ENCODE measurements at regions not wholly inside any gene's neighbourhood (a gene's known extent, or its start where the extent isn't known, plus 50 kb on each side); places are given as distances from the start of the nearest gene placed in this dataset.

GRCh38 chr10:78771808-78772455, 296.8 kb upstream of the ZMIZ1 start:
- Histone ChIP-seq H3K79me1 (ENCODE audit: low read length) (no peaks in the 10 kb centered on the region), H3K4me1 (ENCODE audit: control insufficient read depth, low read depth, low read length) (no peaks in the 10 kb centered on the region), H3K23ac (ENCODE audit: low read length) (no peak overlapping the region), H4K8ac (ENCODE audit: low read depth, low read length) (no peak overlapping the region), H3K4me3 (ENCODE audit: low read length) (no peak overlapping the region), H2AK5ac (ENCODE audit: low read length) (no peak overlapping the region), H2BK15ac (replicated peaks; ENCODE audit: low read depth) (no peak overlapping the region), H4K5ac (ENCODE audit: low read length) (no peak overlapping the region), H3K56ac (ENCODE audit: low read length) (no peak overlapping the region), H2BK120ac (ENCODE audit: low read depth, low read length) (no peak overlapping the region), H3K27ac (ENCODE audit: low read depth, low read length) (no peak overlapping the region), H3K79me2 (ENCODE audit: control insufficient read depth, insufficient read depth, low read length) (no peaks in the 10 kb centered on the region), H3K9ac (ENCODE audit: low read length) (no peak overlapping the region), H3K4me2 (ENCODE audit: low read length) (no peak overlapping the region), H2BK5ac (ENCODE audit: low read length) (no peak overlapping the region), H3K4ac (ENCODE audit: low read depth, low read length) (no peak overlapping the region), H3K36me3 (ENCODE audit: control insufficient read depth, insufficient read depth, low read length) (no peaks in the 10 kb centered on the region), H3K18ac (ENCODE audit: low read length) (no peak overlapping the region), H3K27me3 (ENCODE audit: insufficient read depth, low read length, poor library complexity) (no peaks in the 10 kb centered on the region)
- no CpG with 5 or more reads among the region's 7 CpGs for WGBS (ENCODE audit: extremely low coverage, insufficient coverage, low lambda C conversion rate)
- no peak for DNase-seq

GRCh38 chr10:78772486-78772885, 296.3 kb upstream of the ZMIZ1 start:
- Histone ChIP-seq H3K4me1 (ENCODE audit: control insufficient read depth, low read depth, low read length) (no peaks in the 10 kb centered on the region), H3K36me3 (ENCODE audit: control insufficient read depth, insufficient read depth, low read length) (no peaks in the 10 kb centered on the region), H3K9ac (ENCODE audit: low read length) (no peak overlapping the region), H3K27me3 (ENCODE audit: insufficient read depth, low read length, poor library complexity) (no peaks in the 10 kb centered on the region), H2AK5ac (ENCODE audit: low read length) (no peak overlapping the region), H3K27ac (ENCODE audit: low read depth, low read length) (no peak overlapping the region), H3K4me3 (ENCODE audit: low read length) (no peak overlapping the region), H2BK15ac (replicated peaks; ENCODE audit: low read depth) (no peak overlapping the region), H3K79me1 (ENCODE audit: low read length) (no peaks in the 10 kb centered on the region), H4K5ac (ENCODE audit: low read length) (no peak overlapping the region), H3K56ac (ENCODE audit: low read length) (no peak overlapping the region), H3K4ac (ENCODE audit: low read depth, low read length) (no peak overlapping the region), H3K23ac (ENCODE audit: low read length) (no peak overlapping the region), H2BK5ac (ENCODE audit: low read length) (no peak overlapping the region), H3K79me2 (ENCODE audit: control insufficient read depth, insufficient read depth, low read length) (no peaks in the 10 kb centered on the region), H3K4me2 (ENCODE audit: low read length) (no peak overlapping the region), H3K18ac (ENCODE audit: low read length) (no peak overlapping the region), H2BK120ac (ENCODE audit: low read depth, low read length) (no peak overlapping the region), H4K8ac (ENCODE audit: low read depth, low read length) (no peak overlapping the region)
- DNase-seq, result no peak
- no CpG with 5 or more reads among the region's 8 CpGs for WGBS (ENCODE audit: extremely low coverage, insufficient coverage, low lambda C conversion rate)

DNA sequence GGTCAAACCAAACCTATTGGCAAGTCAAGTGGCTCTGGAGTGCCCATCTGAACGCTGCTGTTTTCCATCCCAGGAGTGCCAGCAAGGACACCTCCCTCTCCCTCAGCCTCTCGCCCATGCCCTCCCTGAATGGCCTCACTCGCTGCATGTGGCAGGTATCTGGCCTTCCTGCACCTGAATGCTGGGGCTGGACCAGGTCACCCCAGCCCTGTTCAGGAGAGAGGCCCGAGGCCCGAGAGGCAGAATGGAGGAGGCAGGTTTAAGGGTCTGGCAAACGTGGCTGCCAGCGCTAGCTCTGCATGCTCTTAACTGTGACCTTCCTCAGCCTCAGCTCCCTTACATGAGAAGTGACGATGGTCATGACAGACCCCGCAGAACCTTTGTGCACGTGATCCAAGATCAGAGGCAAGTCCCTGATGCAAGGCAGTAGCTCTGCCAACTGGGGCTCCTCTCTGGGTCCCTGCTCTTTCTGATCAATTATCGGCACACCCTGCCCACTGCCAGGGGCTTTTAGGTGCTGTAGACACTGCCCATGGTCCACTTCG, 295.7 kb upstream of the ZMIZ1 start:
- no CpG with 5 or more reads among the region's 12 CpGs for WGBS (ENCODE audit: extremely low coverage, insufficient coverage, low lambda C conversion rate)
- no peaks in the 10 kb centered on the region for H3K79me1 ChIP-seq (ENCODE audit: low read length)
- H3K27ac ChIP-seq (ENCODE audit: low read depth, low read length), result no peak overlapping the region
- H3K23ac ChIP-seq (ENCODE audit: low read length), result no peak overlapping the region
- H3K4me2 ChIP-seq (ENCODE audit: low read length), result no peak overlapping the region
- H3K4me3 ChIP-seq (ENCODE audit: low read length), result no peak overlapping the region
- DNase-seq, result no peak
- no peak overlapping the region for H3K56ac ChIP-seq (ENCODE audit: low read length)
- H4K5ac ChIP-seq (ENCODE audit: low read length), result no peak overlapping the region
- H3K4ac ChIP-seq (ENCODE audit: low read depth, low read length), result no peak overlapping the region
- H2BK15ac ChIP-seq (replicated peaks; ENCODE audit: low read depth), result no peak overlapping the region
- no peak overlapping the region for H2BK5ac ChIP-seq (ENCODE audit: low read length)
- H3K4me1 ChIP-seq (ENCODE audit: control insufficient read depth, low read depth, low read length), result no peaks in the 10 kb centered on the region
- H2AK5ac ChIP-seq (ENCODE audit: low read length), result no peak overlapping the region
- H3K79me2 ChIP-seq (ENCODE audit: control insufficient read depth, insufficient read depth, low read length), result no peaks in the 10 kb centered on the region
- H3K27me3 ChIP-seq (ENCODE audit: insufficient read depth, low read length, poor library complexity), result no peaks in the 10 kb centered on the region
- no peak overlapping the region for H3K18ac ChIP-seq (ENCODE audit: low read length)
- no peak overlapping the region for H2BK120ac ChIP-seq (ENCODE audit: low read depth, low read length)
- no peak overlapping the region for H3K9ac ChIP-seq (ENCODE audit: low read length)
- no peaks in the 10 kb centered on the region for H3K36me3 ChIP-seq (ENCODE audit: control insufficient read depth, insufficient read depth, low read length)
- H4K8ac ChIP-seq (ENCODE audit: low read depth, low read length), result no peak overlapping the region

- no CpG with 5 or more reads among the region's 6 CpGs for WGBS (ENCODE audit: extremely low coverage, insufficient coverage, low lambda C conversion rate)
- peak; percentile 47 for DNase-seq
- no peak overlapping the region for H3K9ac ChIP-seq (ENCODE audit: low read length)
- no peaks in the 10 kb centered on the region for H3K79me2 ChIP-seq (ENCODE audit: control insufficient read depth, insufficient read depth, low read length)
- no peaks in the 10 kb centered on the region for H3K4me1 ChIP-seq (ENCODE audit: control insufficient read depth, low read depth, low read length)
- no peak overlapping the region for H3K4ac ChIP-seq (ENCODE audit: low read depth, low read length)
- no peak overlapping the region for H2BK5ac ChIP-seq (ENCODE audit: low read length)
- H4K8ac ChIP-seq (ENCODE audit: low read depth, low read length), result no peak overlapping the region
- H3K23ac ChIP-seq (ENCODE audit: low read length), result no peak overlapping the region
- no peak overlapping the region for H3K18ac ChIP-seq (ENCODE audit: low read length)
- no peak overlapping the region for H3K4me3 ChIP-seq (ENCODE audit: low read length)
- H3K27me3 ChIP-seq (ENCODE audit: insufficient read depth, low read length, poor library complexity), result no peaks in the 10 kb centered on the region
- no peak overlapping the region for H3K27ac ChIP-seq (ENCODE audit: low read depth, low read length)
- no peak overlapping the region for H4K5ac ChIP-seq (ENCODE audit: low read length)
- H2AK5ac ChIP-seq (ENCODE audit: low read length), result no peak overlapping the region
- H3K79me1 ChIP-seq (ENCODE audit: low read length), result no peaks in the 10 kb centered on the region
- H3K36me3 ChIP-seq (ENCODE audit: control insufficient read depth, insufficient read depth, low read length), result no peaks in the 10 kb centered on the region
- H3K56ac ChIP-seq (ENCODE audit: low read length), result no peak overlapping the region
- H2BK120ac ChIP-seq (ENCODE audit: low read depth, low read length), result no peak overlapping the region
- H2BK15ac ChIP-seq (replicated peaks; ENCODE audit: low read depth), result no peak overlapping the region
- no peak overlapping the region for H3K4me2 ChIP-seq (ENCODE audit: low read length)
Observed at GRCh38 chr10:78774614-78774998, 294.2 kb upstream of the ZMIZ1 start.

GRCh38 chr10:78774999-78775711, 293.6 kb upstream of the ZMIZ1 start:
- H2AK5ac ChIP-seq (ENCODE audit: low read length), result no peak overlapping the region
- H3K27me3 ChIP-seq (ENCODE audit: insufficient read depth, low read length, poor library complexity), result no peaks in the 10 kb centered on the region
- H3K4me1 ChIP-seq (ENCODE audit: control insufficient read depth, low read depth, low read length), result no peaks in the 10 kb centered on the region
- H2BK5ac ChIP-seq (ENCODE audit: low read length), result no peak overlapping the region
- no peak overlapping the region for H4K8ac ChIP-seq (ENCODE audit: low read depth, low read length)
- H3K9ac ChIP-seq (ENCODE audit: low read length), result no peak overlapping the region
- no peak overlapping the region for H3K18ac ChIP-seq (ENCODE audit: low read length)
- no peak for DNase-seq
- no peaks in the 10 kb centered on the region for H3K79me2 ChIP-seq (ENCODE audit: control insufficient read depth, insufficient read depth, low read length)
- H2BK15ac ChIP-seq (replicated peaks; ENCODE audit: low read depth), result no peak overlapping the region
- H3K4ac ChIP-seq (ENCODE audit: low read depth, low read length), result no peak overlapping the region
- H2BK120ac ChIP-seq (ENCODE audit: low read depth, low read length), result no peak overlapping the region
- H3K56ac ChIP-seq (ENCODE audit: low read length), result no peak overlapping the region
- no peak overlapping the region for H3K23ac ChIP-seq (ENCODE audit: low read length)
- no peaks in the 10 kb centered on the region for H3K79me1 ChIP-seq (ENCODE audit: low read length)
- no CpG with 5 or more reads among the region's 14 CpGs for WGBS (ENCODE audit: extremely low coverage, insufficient coverage, low lambda C conversion rate)
- no peak overlapping the region for H3K4me3 ChIP-seq (ENCODE audit: low read length)
- no peak overlapping the region for H4K5ac ChIP-seq (ENCODE audit: low read length)
- no peak overlapping the region for H3K4me2 ChIP-seq (ENCODE audit: low read length)
- H3K27ac ChIP-seq (ENCODE audit: low read depth, low read length), result no peak overlapping the region
- no peaks in the 10 kb centered on the region for H3K36me3 ChIP-seq (ENCODE audit: control insufficient read depth, insufficient read depth, low read length)

Measured in mesendoderm (in vitro differentiated cells).